ENCODE measurements at regions not wholly inside any gene's neighbourhood (a gene's known extent, or its start where the extent isn't known, plus 50 kb on each side); places are given as distances from the start of the nearest gene placed in this dataset.
"Not testable (repeated sequence)": the region's sequence is repeated elsewhere in the genome, so short reads cannot be mapped to it uniquely, and the experiment has no call there.

DNA sequence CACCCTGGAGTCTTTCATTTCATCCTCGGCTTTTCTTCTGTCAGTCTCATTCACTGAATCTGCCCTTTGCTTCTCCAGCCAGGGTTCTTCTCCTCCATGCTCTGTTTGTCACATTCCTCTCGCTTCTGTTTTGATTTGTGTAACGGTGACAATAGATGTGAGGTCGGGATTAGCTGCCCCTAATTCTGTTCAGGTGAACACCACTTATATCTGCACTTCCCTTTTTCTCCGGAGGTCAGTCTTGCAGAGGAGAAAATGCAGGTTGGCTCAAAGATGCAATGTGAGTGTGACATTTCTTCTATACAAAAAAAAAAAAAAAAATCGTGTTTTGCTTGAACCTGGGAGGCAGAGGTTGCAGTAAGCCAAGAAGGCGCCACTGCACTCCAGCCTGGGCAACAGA lies 262.9 kb downstream of the ASMT start:
- Histone ChIP-seq H3K36me3 (no peaks in the 10 kb centered on the region), H3K4me1 (no peaks in the 10 kb centered on the region), H3K9me3 (no peaks in the 10 kb centered on the region), H3K27ac (no peak overlapping the region), H3K27me3 (no peaks in the 10 kb centered on the region), H3K4me3 (no peak overlapping the region)
- TF ChIP-seq, protein P1, sequence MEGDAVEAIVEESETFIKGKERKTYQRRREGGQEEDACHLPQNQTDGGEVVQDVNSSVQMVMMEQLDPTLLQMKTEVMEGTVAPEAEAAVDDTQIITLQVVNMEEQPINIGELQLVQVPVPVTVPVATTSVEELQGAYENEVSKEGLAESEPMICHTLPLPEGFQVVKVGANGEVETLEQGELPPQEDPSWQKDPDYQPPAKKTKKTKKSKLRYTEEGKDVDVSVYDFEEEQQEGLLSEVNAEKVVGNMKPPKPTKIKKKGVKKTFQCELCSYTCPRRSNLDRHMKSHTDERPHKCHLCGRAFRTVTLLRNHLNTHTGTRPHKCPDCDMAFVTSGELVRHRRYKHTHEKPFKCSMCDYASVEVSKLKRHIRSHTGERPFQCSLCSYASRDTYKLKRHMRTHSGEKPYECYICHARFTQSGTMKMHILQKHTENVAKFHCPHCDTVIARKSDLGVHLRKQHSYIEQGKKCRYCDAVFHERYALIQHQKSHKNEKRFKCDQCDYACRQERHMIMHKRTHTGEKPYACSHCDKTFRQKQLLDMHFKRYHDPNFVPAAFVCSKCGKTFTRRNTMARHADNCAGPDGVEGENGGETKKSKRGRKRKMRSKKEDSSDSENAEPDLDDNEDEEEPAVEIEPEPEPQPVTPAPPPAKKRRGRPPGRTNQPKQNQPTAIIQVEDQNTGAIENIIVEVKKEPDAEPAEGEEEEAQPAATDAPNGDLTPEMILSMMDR (IDR thresholded peaks at IDR 0.05): no peak
- no peak for DNase-seq
- intact Hi-C loops (cut with DNase I): no loop called here
- no peak for ATAC-seq

- ATAC-seq; H3K36me3 ChIP-seq; H3K4me3 ChIP-seq; DNase-seq; intact Hi-C loops (cut with DNase I); H3K27me3 ChIP-seq; H3K4me1 ChIP-seq; H3K27ac ChIP-seq; H3K9me3 ChIP-seq: not testable (repeated sequence)
Observed at GRCh38 chrX:1880884-1881817, 266.3 kb downstream of the ASMT start.

- no peaks in the 10 kb centered on the region for H3K27me3 ChIP-seq
- no peak for ATAC-seq
- no peak overlapping the region for H3K4me3 ChIP-seq
- no peaks in the 10 kb centered on the region for H3K4me1 ChIP-seq
- H3K36me3 ChIP-seq: no peaks in the 10 kb centered on the region
- no peak overlapping the region for H3K27ac ChIP-seq
- TF ChIP-seq, protein P1 (IDR thresholded peaks at IDR 0.05): no peak
- DNase-seq: no peak
- intact Hi-C loops (cut with DNase I): no loop called here
- no peaks in the 10 kb centered on the region for H3K9me3 ChIP-seq
Observed at GRCh38 chrX:1883772-1884171, 268.9 kb downstream of the ASMT start.

DNA sequence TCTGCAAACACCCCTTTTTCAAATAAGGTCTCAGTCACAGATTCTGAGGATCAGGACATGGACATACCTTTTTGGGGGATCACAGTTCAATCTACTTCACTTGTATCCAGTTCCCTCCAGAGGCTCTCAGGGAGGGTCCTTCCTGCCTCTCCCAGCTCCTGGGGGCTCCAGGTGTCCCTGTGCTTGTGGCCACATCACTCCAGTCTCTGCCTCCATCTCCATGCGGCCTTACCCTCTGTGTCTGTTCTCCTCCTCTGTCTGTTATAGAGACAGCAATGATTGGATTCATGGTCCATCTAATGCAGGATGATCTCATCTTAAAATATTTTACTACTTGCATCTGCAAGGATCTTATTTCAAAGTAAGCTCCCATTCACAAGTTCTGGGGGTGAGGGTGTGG lies 269.6 kb downstream of the ASMT start:
- no peak for DNase-seq
- intact Hi-C loops (cut with DNase I): no loop called here
- TF ChIP-seq, protein P1 (IDR thresholded peaks at IDR 0.05): no peak
- no peaks in the 10 kb centered on the region for H3K9me3 ChIP-seq
- ATAC-seq: no peak
- no peaks in the 10 kb centered on the region for H3K4me1 ChIP-seq
- H3K4me3 ChIP-seq: no peak overlapping the region
- H3K27ac ChIP-seq: no peak overlapping the region
- no peaks in the 10 kb centered on the region for H3K27me3 ChIP-seq
- H3K36me3 ChIP-seq: no peaks in the 10 kb centered on the region

DNA sequence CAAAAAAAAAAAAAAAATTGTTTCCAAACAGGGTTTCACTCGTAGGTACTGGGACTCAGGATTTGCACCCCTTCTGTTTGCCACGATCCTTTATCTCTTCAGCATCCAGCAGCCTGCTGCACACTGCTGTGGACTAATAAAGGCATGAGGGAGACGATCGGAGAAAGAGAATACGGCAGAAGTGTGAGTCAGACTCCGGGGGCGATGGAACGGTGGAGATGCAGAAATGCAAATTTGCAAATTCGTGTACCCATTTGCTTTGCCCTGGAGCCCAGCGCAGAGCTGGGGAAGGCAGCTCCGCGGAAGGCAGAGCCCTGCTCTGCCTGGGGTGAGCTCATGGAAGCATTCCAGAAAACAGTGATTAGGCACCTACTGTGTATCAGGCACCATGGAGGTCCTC lies 270.3 kb downstream of the ASMT start:
- no peak for DNase-seq
- Histone ChIP-seq H3K4me3 (no peak overlapping the region), H3K27me3 (no peaks in the 10 kb centered on the region), H3K27ac (no peak overlapping the region), H3K36me3 (no peaks in the 10 kb centered on the region), H3K9me3 (no peaks in the 10 kb centered on the region), H3K4me1 (no peaks in the 10 kb centered on the region)
- intact Hi-C loops (cut with DNase I): no loop called here
- TF ChIP-seq, protein P1 (IDR thresholded peaks at IDR 0.05): no peak
- ATAC-seq: no peak

DNA sequence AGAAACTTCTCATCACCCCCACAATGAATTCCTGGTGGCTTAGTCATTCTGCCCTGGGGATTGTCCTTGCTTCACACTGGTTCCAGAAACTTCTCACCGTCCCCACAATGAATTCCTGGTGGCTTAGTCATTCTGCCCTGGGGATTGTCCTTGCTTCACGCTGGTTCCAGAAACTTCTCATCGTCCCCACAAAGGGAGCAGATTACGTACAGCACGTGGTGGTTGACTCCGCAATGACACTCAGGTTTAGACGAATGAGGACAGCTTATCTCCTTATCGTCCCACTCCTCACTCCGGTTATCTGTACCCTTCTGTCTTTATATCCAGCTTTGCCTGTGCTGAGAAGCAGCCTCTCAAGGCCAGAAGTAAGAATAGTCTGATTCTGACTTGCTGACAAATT lies 273.4 kb downstream of the ASMT start:
- H3K27me3 ChIP-seq; intact Hi-C loops (cut with DNase I); H3K36me3 ChIP-seq; DNase-seq; H3K4me3 ChIP-seq; H3K4me1 ChIP-seq; ATAC-seq; H3K9me3 ChIP-seq; H3K27ac ChIP-seq: not testable (repeated sequence)

DNA sequence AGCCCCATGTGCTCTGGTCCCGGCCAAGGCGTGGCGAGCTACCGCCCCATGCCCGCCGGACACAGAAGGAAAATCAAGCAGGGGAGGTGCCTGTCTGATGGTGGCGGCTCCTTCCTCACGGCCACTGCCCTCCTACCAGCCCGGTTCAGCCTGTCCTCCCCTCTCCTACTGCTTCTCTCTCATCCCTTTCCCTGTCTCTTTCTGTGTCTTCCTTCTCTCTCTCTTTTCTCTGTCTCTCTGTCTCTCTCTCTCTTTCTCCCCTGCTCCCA lies 279.1 kb downstream of the ASMT start:
- DNase-seq: no peak

More for the DNA sequence above, 279.1 kb downstream of the ASMT start:
- Histone ChIP-seq H3K4me3 (no peak overlapping the region), H3K27me3 (no peaks in the 10 kb centered on the region), H3K4me1 (no peaks in the 10 kb centered on the region), H3K27ac (no peak overlapping the region), H3K36me3 (no peaks in the 10 kb centered on the region), H3K9me3 (no peaks in the 10 kb centered on the region)
- no peak for ATAC-seq
- TF ChIP-seq, protein P1 (IDR thresholded peaks at IDR 0.05): no peak
- intact Hi-C loops (cut with DNase I): no loop called here

All from upper lobe of right lung (tissue), 1 donor.